ENCODE measurements at regions not wholly inside any gene's neighbourhood (a gene's known extent, or its start where the extent isn't known, plus 50 kb on each side); places are given as distances from the start of the nearest gene placed in this dataset.

- no peak for DNase-seq (ENCODE audit: insufficient read length, low spot score, missing footprints)
- no peak overlapping the region for H2AFZ ChIP-seq (ENCODE audit: low read length)
- TF ChIP-seq CTCF (IDR thresholded peaks at IDR 0.05; ENCODE audit: extremely low read depth, low read depth, low read length), result no peak
Measured at GRCh38 chr2:195543063-195543462, 114.0 kb upstream of the SLC39A10 start.

GRCh38 chr2:195542067-195542466, 115.0 kb upstream of the SLC39A10 start:
- H3K4me2 ChIP-seq (ENCODE audit: insufficient read depth, low read length), result no peak overlapping the region
- no peaks in the 10 kb centered on the region for H3K9me3 ChIP-seq (ENCODE audit: low read depth, low read length)
- no peak overlapping the region for H2AFZ ChIP-seq (ENCODE audit: low read length)
- no peaks in the 10 kb centered on the region for H3K79me2 ChIP-seq (ENCODE audit: insufficient read depth, low read length)
- DNase-seq (ENCODE audit: insufficient read length, low spot score, missing footprints), result no peak
- H3K36me3 ChIP-seq (ENCODE audit: insufficient read depth, low read length), result no peaks in the 10 kb centered on the region
- H3K27me3 ChIP-seq (ENCODE audit: insufficient read depth, low read length), result no peaks in the 10 kb centered on the region
- TF ChIP-seq CTCF (IDR thresholded peaks at IDR 0.05; ENCODE audit: extremely low read depth, low read depth, low read length), result no peak
- H3K4me1 ChIP-seq (ENCODE audit: insufficient read depth, low read length), result peaks cover 5% of the 10 kb centered on the region
- H4K20me1 ChIP-seq (ENCODE audit: insufficient read depth, low read length), result no peaks in the 10 kb centered on the region
- H3K4me3 ChIP-seq (ENCODE audit: insufficient read depth, low read length), result no peak overlapping the region
- H3K27ac ChIP-seq (ENCODE audit: low read depth, low read length), result no peak overlapping the region

More at GRCh38 chr2:195543063-195543462, 114.0 kb upstream of the SLC39A10 start:
- no peak overlapping the region for H3K27ac ChIP-seq (ENCODE audit: low read depth, low read length)
- H3K4me3 ChIP-seq (ENCODE audit: insufficient read depth, low read length), result no peak overlapping the region
- no peaks in the 10 kb centered on the region for H3K9me3 ChIP-seq (ENCODE audit: low read depth, low read length)
- H3K79me2 ChIP-seq (ENCODE audit: insufficient read depth, low read length), result no peaks in the 10 kb centered on the region
- peaks cover 3% of the 10 kb centered on the region for H3K4me1 ChIP-seq (ENCODE audit: insufficient read depth, low read length)
- no peaks in the 10 kb centered on the region for H3K27me3 ChIP-seq (ENCODE audit: insufficient read depth, low read length)
- no peaks in the 10 kb centered on the region for H4K20me1 ChIP-seq (ENCODE audit: insufficient read depth, low read length)
- no peak overlapping the region for H3K4me2 ChIP-seq (ENCODE audit: insufficient read depth, low read length)
- no peaks in the 10 kb centered on the region for H3K36me3 ChIP-seq (ENCODE audit: insufficient read depth, low read length)

- no peaks in the 10 kb centered on the region for H3K36me3 ChIP-seq (ENCODE audit: insufficient read depth, low read length)
- TF ChIP-seq CTCF (IDR thresholded peaks at IDR 0.05; ENCODE audit: extremely low read depth, low read depth, low read length), result no peak
- no peaks in the 10 kb centered on the region for H3K79me2 ChIP-seq (ENCODE audit: insufficient read depth, low read length)
- no peak overlapping the region for H3K4me2 ChIP-seq (ENCODE audit: insufficient read depth, low read length)
- DNase-seq (ENCODE audit: insufficient read length, low spot score, missing footprints), result no peak
- H3K4me3 ChIP-seq (ENCODE audit: insufficient read depth, low read length), result no peak overlapping the region
- H3K9me3 ChIP-seq (ENCODE audit: low read depth, low read length), result no peaks in the 10 kb centered on the region
- H3K4me1 ChIP-seq (ENCODE audit: insufficient read depth, low read length), result peaks cover 28% of the 10 kb centered on the region
- H3K27me3 ChIP-seq (ENCODE audit: insufficient read depth, low read length), result no peaks in the 10 kb centered on the region
- no peak overlapping the region for H2AFZ ChIP-seq (ENCODE audit: low read length)
- no peaks in the 10 kb centered on the region for H4K20me1 ChIP-seq (ENCODE audit: insufficient read depth, low read length)
- no peak overlapping the region for H3K27ac ChIP-seq (ENCODE audit: low read depth, low read length)
Measured at GRCh38 chr2:195538937-195539336, 118.1 kb upstream of the SLC39A10 start.

GRCh38 chr2:195537811-195538210, 119.2 kb upstream of the SLC39A10 start:
- Histone ChIP-seq H2AFZ (ENCODE audit: low read length) (no peak overlapping the region), H3K27ac (ENCODE audit: low read depth, low read length) (no peak overlapping the region), H3K9me3 (ENCODE audit: low read depth, low read length) (no peaks in the 10 kb centered on the region), H3K36me3 (ENCODE audit: insufficient read depth, low read length) (no peaks in the 10 kb centered on the region), H3K27me3 (ENCODE audit: insufficient read depth, low read length) (no peaks in the 10 kb centered on the region), H3K4me3 (ENCODE audit: insufficient read depth, low read length) (no peak overlapping the region), H3K79me2 (ENCODE audit: insufficient read depth, low read length) (no peaks in the 10 kb centered on the region), H3K4me2 (ENCODE audit: insufficient read depth, low read length) (no peak overlapping the region), H4K20me1 (ENCODE audit: insufficient read depth, low read length) (no peaks in the 10 kb centered on the region), H3K4me1 (ENCODE audit: insufficient read depth, low read length) (peaks cover 40% of the 10 kb centered on the region)
- DNase-seq (ENCODE audit: insufficient read length, low spot score, missing footprints), result no peak
- no peak for TF ChIP-seq CTCF (IDR thresholded peaks at IDR 0.05; ENCODE audit: extremely low read depth, low read depth, low read length)

All from osteoblast (primary cell).